ENCODE measurements at regions not wholly inside any gene's neighbourhood (a gene's known extent, or its start where the extent isn't known, plus 50 kb on each side); places are given as distances from the start of the nearest gene placed in this dataset.

DNA sequence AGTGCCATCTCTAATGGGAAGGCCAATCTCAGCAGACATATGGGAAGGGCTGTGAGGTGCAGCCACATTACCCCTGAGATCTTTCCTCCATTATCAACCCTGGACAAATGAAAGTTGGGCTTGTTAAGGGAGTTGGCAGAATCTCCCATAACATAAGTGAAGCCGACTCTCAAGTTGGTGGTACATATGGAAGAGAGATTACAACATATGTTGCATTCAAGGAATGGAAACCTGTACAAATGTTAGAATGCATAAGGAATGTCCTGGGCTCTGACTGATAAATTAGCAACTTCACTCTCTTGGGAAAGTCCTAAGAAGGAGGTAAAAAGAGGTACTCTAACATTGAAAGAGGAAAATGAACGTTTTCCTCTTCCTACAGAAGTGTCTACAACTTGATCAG is 288.7 kb downstream of the IL20RB start:
- in situ Hi-C loops (cut with HindIII; ENCODE audit: extremely low pct_ligation_motif_present, low pct_unique_long_range_greater_than_20kb) (no loop called here), intact Hi-C loops (cut with micrococcal nuclease; ENCODE audit: unreplicated experiment) (loop anchor here (5.0 kb wide), 1 partner anchor 891 kb away; no protein-coding TSS in a partner anchor)
- TF ChIP-seq ZNF329 (CRISPR knock-in tag; IDR thresholded peaks at IDR 0.05; ENCODE audit: low read depth) (no peak), BORCS8-MEF2B (CRISPR knock-in tag; IDR thresholded peaks at IDR 0.05) (no peak), ZNF556 (CRISPR knock-in tag; IDR thresholded peaks at IDR 0.05; ENCODE audit: borderline replicate concordance) (no peak), ZNF549 (CRISPR knock-in tag; IDR thresholded peaks at IDR 0.05) (no peak), ZNF766 (CRISPR knock-in tag; IDR thresholded peaks at IDR 0.05; ENCODE audit: borderline replicate concordance) (no peak), SRF (IDR thresholded peaks at IDR 0.05; ENCODE audit: low read depth, low read length) (no peak), ZNF841 (CRISPR knock-in tag; IDR thresholded peaks at IDR 0.05; ENCODE audit: borderline replicate concordance) (no peak), ZNF136 (CRISPR knock-in tag; IDR thresholded peaks at IDR 0.05; ENCODE audit: low read depth) (no peak), HMGA1 (CRISPR knock-in tag; conservative IDR thresholded peaks at IDR 0.05) (no peak), PAWR (CRISPR knock-in tag; IDR thresholded peaks at IDR 0.05; ENCODE audit: borderline replicate concordance) (no peak), CBFB (CRISPR knock-in tag; IDR thresholded peaks at IDR 0.05) (no peak), ETV6 (CRISPR knock-in tag; conservative IDR thresholded peaks at IDR 0.05) (no peak), SIN3A (IDR thresholded peaks at IDR 0.05; ENCODE audit: borderline replicate concordance, low read depth, low read length) (no peak), ZNF670 (CRISPR knock-in tag; IDR thresholded peaks at IDR 0.05; ENCODE audit: borderline replicate concordance) (no peak), ZNF616 (CRISPR knock-in tag; IDR thresholded peaks at IDR 0.05; ENCODE audit: low read depth) (no peak), MATR3 (CRISPR knock-in tag; IDR thresholded peaks at IDR 0.05) (no peak)
- TF ChIP-seq, protein P1, sequence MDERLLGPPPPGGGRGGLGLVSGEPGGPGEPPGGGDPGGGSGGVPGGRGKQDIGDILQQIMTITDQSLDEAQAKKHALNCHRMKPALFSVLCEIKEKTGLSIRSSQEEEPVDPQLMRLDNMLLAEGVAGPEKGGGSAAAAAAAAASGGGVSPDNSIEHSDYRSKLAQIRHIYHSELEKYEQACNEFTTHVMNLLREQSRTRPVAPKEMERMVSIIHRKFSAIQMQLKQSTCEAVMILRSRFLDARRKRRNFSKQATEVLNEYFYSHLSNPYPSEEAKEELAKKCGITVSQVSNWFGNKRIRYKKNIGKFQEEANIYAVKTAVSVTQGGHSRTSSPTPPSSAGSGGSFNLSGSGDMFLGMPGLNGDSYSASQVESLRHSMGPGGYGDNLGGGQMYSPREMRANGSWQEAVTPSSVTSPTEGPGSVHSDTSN (CRISPR knock-in tag; IDR thresholded peaks at IDR 0.05) = no peak
- TF ChIP-seq, protein P2, sequence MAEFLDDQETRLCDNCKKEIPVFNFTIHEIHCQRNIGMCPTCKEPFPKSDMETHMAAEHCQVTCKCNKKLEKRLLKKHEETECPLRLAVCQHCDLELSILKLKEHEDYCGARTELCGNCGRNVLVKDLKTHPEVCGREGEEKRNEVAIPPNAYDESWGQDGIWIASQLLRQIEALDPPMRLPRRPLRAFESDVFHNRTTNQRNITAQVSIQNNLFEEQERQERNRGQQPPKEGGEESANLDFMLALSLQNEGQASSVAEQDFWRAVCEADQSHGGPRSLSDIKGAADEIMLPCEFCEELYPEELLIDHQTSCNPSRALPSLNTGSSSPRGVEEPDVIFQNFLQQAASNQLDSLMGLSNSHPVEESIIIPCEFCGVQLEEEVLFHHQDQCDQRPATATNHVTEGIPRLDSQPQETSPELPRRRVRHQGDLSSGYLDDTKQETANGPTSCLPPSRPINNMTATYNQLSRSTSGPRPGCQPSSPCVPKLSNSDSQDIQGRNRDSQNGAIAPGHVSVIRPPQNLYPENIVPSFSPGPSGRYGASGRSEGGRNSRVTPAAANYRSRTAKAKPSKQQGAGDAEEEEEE (CRISPR knock-in tag; IDR thresholded peaks at IDR 0.05; ENCODE audit: borderline replicate concordance) = no peak
- TF ChIP-seq, protein P3, sequence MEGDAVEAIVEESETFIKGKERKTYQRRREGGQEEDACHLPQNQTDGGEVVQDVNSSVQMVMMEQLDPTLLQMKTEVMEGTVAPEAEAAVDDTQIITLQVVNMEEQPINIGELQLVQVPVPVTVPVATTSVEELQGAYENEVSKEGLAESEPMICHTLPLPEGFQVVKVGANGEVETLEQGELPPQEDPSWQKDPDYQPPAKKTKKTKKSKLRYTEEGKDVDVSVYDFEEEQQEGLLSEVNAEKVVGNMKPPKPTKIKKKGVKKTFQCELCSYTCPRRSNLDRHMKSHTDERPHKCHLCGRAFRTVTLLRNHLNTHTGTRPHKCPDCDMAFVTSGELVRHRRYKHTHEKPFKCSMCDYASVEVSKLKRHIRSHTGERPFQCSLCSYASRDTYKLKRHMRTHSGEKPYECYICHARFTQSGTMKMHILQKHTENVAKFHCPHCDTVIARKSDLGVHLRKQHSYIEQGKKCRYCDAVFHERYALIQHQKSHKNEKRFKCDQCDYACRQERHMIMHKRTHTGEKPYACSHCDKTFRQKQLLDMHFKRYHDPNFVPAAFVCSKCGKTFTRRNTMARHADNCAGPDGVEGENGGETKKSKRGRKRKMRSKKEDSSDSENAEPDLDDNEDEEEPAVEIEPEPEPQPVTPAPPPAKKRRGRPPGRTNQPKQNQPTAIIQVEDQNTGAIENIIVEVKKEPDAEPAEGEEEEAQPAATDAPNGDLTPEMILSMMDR (CRISPR knock-in tag; IDR thresholded peaks at IDR 0.05) = no peak
- WGBS (ENCODE audit: low lambda C conversion rate) = 2% methylated on average over 2 of the region's 2 CpGs
- H3K36me3 ChIP-seq (replicated peaks in 1 of 2; ENCODE audit: control insufficient read depth in 1 of 2, insufficient read depth in 2 of 2, low read length in 2 of 2) = no peaks in the 10 kb centered on the region
- H3K9ac ChIP-seq (ENCODE audit: insufficient read depth, low read depth, low read length) = no peak overlapping the region
- ATAC-seq = no peak
- H3K4me1 ChIP-seq (ENCODE audit: insufficient read depth, low read length) = no peaks in the 10 kb centered on the region
- no peaks in the 10 kb centered on the region for H3K79me2 ChIP-seq (ENCODE audit: insufficient read depth, low read length)
- POLR2A ChIA-PET = no interaction called here
- no peaks in the 10 kb centered on the region for H3K27me3 ChIP-seq (ENCODE audit: control insufficient read depth in 1 of 2, insufficient read depth in 2 of 2, low read length in 2 of 2)
- H3K4me3 ChIP-seq (replicated peaks in 1 of 3; ENCODE audit: insufficient read depth in 1 of 3, low read depth in 2 of 3, low read length in 3 of 3) = no peak overlapping the region
- CTCF ChIA-PET (ENCODE audit: low intra/inter-chr PET ratio, low total read pairs) = no interaction called here
- no peak overlapping the region for H3K4me2 ChIP-seq (ENCODE audit: low read depth, low read length)
- no peak for FAIRE-seq
- DNase-seq (ENCODE audit: low spot score) = no peak
- H4K20me1 ChIP-seq (ENCODE audit: insufficient read depth, low read length) = no peaks in the 10 kb centered on the region
- no TSS peak for BruUV-seq (replicated peaks)
- H3K27ac ChIP-seq (ENCODE audit: extremely low read length, insufficient read depth, low read length) = no peak overlapping the region
- no peaks in the 10 kb centered on the region for H3K9me3 ChIP-seq (ENCODE audit: low read length)
- H2AFZ ChIP-seq (ENCODE audit: low read length) = no peak overlapping the region

Data from HepG2 (cell line).